ENCODE measurements at regions not wholly inside any gene's neighbourhood (a gene's known extent, or its start where the extent isn't known, plus 50 kb on each side); places are given as distances from the start of the nearest gene placed in this dataset.

- no peak overlapping the region for H3K27ac ChIP-seq
- TF ChIP-seq CTCF (IDR thresholded peaks at IDR 0.05) = no peak
- no peak for TF ChIP-seq ZFX (IDR thresholded peaks at IDR 0.05; ENCODE audit: borderline replicate concordance)
These were observed 340.0 kb upstream of the SATB1 start for GRCh38 chr3:18765161-18765560.

GRCh38 chr3:18761530-18761929 lies 336.4 kb upstream of the SATB1 start:
- TF ChIP-seq CTCF (IDR thresholded peaks at IDR 0.05) = no peak
- TF ChIP-seq ZFX (IDR thresholded peaks at IDR 0.05; ENCODE audit: borderline replicate concordance) = no peak
- H3K27ac ChIP-seq = no peak overlapping the region

- no peak overlapping the region for H3K27ac ChIP-seq
- TF ChIP-seq CTCF (IDR thresholded peaks at IDR 0.05) (peak; percentile 89), ZFX (IDR thresholded peaks at IDR 0.05; ENCODE audit: borderline replicate concordance) (no peak)
These were observed 333.0 kb upstream of the SATB1 start for GRCh38 chr3:18758047-18758704.

GRCh38 chr3:18757476-18757875 lies 332.3 kb upstream of the SATB1 start:
- TF ChIP-seq CTCF (IDR thresholded peaks at IDR 0.05) = no peak
- no peak for TF ChIP-seq ZFX (IDR thresholded peaks at IDR 0.05; ENCODE audit: borderline replicate concordance)
- no peak overlapping the region for H3K27ac ChIP-seq

GRCh38 chr3:18752273-18752934 lies 327.3 kb upstream of the SATB1 start:
- H3K27ac ChIP-seq = no peak overlapping the region
- no peak for TF ChIP-seq CTCF (IDR thresholded peaks at IDR 0.05)
- no peak for TF ChIP-seq ZFX (IDR thresholded peaks at IDR 0.05; ENCODE audit: borderline replicate concordance)

GRCh38 chr3:18751514-18751913 lies 326.4 kb upstream of the SATB1 start:
- H3K27ac ChIP-seq = no peak overlapping the region
- TF ChIP-seq ZFX (IDR thresholded peaks at IDR 0.05; ENCODE audit: borderline replicate concordance) (no peak), CTCF (IDR thresholded peaks at IDR 0.05) (no peak)

- TF ChIP-seq CTCF (IDR thresholded peaks at IDR 0.05) (no peak), ZFX (IDR thresholded peaks at IDR 0.05; ENCODE audit: borderline replicate concordance) (no peak)
- H3K27ac ChIP-seq = no peak overlapping the region
These were observed 322.2 kb upstream of the SATB1 start for GRCh38 chr3:18747383-18747782.
